ENCODE measurements at regions not wholly inside any gene's neighbourhood (a gene's known extent, or its start where the extent isn't known, plus 50 kb on each side); places are given as distances from the start of the nearest gene placed in this dataset.

DNA sequence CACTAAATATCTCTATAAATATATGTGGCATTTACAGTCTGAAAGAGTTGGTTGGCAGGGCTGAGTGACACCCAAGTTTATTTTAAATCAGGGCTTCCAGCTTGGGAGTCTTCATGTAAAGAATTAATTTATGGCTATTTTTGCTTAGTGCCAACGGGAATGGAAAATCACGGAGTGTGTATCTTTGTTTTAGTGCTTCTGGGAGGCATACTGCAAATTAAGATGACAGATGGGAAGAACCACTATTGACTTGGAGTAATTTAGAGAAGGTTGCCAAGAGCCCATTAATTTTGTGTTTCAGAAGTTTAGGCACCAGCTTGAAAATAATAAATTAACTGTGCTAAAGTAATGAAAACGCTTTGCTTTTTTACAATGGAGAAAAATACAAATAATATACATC, 135.2 kb downstream of the GPR37 start:
- TF ChIP-seq CTCF (IDR thresholded peaks at IDR 0.05) (no peak), POLR2AphosphoS5 (IDR thresholded peaks at IDR 0.05; ENCODE audit: insufficient read depth in 1 of 2, low read depth in 1 of 2) (no peak)

Data from vagina (tissue), 2 donors.